ENCODE measurements at regions not wholly inside any gene's neighbourhood (a gene's known extent, or its start where the extent isn't known, plus 50 kb on each side); places are given as distances from the start of the nearest gene placed in this dataset.

- TF ChIP-seq, protein P1, sequence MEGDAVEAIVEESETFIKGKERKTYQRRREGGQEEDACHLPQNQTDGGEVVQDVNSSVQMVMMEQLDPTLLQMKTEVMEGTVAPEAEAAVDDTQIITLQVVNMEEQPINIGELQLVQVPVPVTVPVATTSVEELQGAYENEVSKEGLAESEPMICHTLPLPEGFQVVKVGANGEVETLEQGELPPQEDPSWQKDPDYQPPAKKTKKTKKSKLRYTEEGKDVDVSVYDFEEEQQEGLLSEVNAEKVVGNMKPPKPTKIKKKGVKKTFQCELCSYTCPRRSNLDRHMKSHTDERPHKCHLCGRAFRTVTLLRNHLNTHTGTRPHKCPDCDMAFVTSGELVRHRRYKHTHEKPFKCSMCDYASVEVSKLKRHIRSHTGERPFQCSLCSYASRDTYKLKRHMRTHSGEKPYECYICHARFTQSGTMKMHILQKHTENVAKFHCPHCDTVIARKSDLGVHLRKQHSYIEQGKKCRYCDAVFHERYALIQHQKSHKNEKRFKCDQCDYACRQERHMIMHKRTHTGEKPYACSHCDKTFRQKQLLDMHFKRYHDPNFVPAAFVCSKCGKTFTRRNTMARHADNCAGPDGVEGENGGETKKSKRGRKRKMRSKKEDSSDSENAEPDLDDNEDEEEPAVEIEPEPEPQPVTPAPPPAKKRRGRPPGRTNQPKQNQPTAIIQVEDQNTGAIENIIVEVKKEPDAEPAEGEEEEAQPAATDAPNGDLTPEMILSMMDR (IDR thresholded peaks at IDR 0.05) = no peak
- TF ChIP-seq POLR2A (IDR thresholded peaks at IDR 0.05) (no peak), POLR2AphosphoS5 (IDR thresholded peaks at IDR 0.05) (no peak)
These were observed 466.2 kb upstream of the PBX1 start for GRCh38 chr1:164092603-164093353.
